SJSA1 (cell line): ENCODE measurements at regions not wholly inside any gene's neighbourhood (a gene's known extent, or its start where the extent isn't known, plus 50 kb on each side); places are given as distances from the start of the nearest gene placed in this dataset.
"Not testable (repeated sequence)": the region's sequence is repeated elsewhere in the genome, so short reads cannot be mapped to it uniquely, and the experiment has no call there.

Source experiments
- DNase-seq, 2 experiments: peaks; one replicate each; pipeline ENCODE4 v3.0.0-alpha.2; 2015 to 2020; ENCODE audit warnings: low spot score in 2 of 2, low read depth in 1 of 2
- H3K27ac ChIP-seq: fragments of 250-450 bp; sonication (Bioruptor Pico); 2 replicates; pipeline ENCODE4 v1.5.1; 2020; ENCODE audit warnings: mild to moderate bottlenecking, moderate library complexity
- H3K27me3 ChIP-seq: fragments of 250-450 bp; sonication (Bioruptor Pico); replicated peaks from 2 replicates; pipeline ENCODE4 v1.5.1; 2020; ENCODE audit warnings: mild to moderate bottlenecking, moderate library complexity
- H3K36me3 ChIP-seq: fragments of 250-450 bp; sonication (Bioruptor Pico); 2 replicates; pipeline ENCODE4 v1.5.1; 2020; ENCODE audit warnings: mild to moderate bottlenecking
- H3K4me1 ChIP-seq: fragments of 250-450 bp; sonication (Bioruptor Pico); replicated peaks from 2 replicates; pipeline ENCODE4 v1.6.1; 2021; ENCODE audit warnings: mild to moderate bottlenecking
- H3K4me3 ChIP-seq: fragments of 250-450 bp; sonication (Bioruptor Pico); 2 replicates; pipeline ENCODE4 v1.5.1; 2020; ENCODE audit warnings: mild to moderate bottlenecking
- H3K9me3 ChIP-seq: fragments of 250-450 bp; sonication (Bioruptor Pico); replicated peaks from 2 replicates; pipeline ENCODE4 v1.5.1; 2020; ENCODE audit warnings: mild to moderate bottlenecking

DNA sequence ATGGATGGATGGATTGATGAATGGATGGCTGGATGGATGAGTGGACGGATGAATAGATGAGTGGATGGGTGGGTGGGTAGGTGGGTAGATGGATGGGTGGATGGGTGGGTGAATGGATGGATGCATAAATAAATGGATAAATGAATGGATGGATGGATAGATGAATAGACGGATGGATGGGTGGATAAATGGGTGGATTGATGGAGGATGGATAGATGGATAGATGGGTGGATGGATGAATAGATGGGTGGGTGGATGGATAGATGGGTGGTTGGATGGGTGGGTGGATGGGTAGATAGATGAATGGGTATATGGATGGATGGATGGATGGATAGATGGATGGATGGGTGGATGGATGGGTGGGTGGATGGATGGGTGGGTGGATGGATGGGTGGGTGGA, 84.9 kb upstream of the ZNF536 start:
- Histone ChIP-seq H3K4me1 (no peaks in the 10 kb centered on the region), H3K27me3 (no peaks in the 10 kb centered on the region), H3K36me3 (no peaks in the 10 kb centered on the region), H3K4me3 (no peak overlapping the region), H3K27ac (no peak overlapping the region), H3K9me3 (no peaks in the 10 kb centered on the region)
- DNase-seq = no peak

- H3K9me3 ChIP-seq = no peaks in the 10 kb centered on the region
- H3K27ac ChIP-seq = no peak overlapping the region
- no peaks in the 10 kb centered on the region for H3K4me1 ChIP-seq
- no peak for DNase-seq
- no peak overlapping the region for H3K4me3 ChIP-seq
- no peaks in the 10 kb centered on the region for H3K27me3 ChIP-seq
- no peaks in the 10 kb centered on the region for H3K36me3 ChIP-seq
Measured at GRCh38 chr19:30287973-30288372, 84.2 kb upstream of the ZNF536 start.

GRCh38 chr19:30288911-30289310, 83.3 kb upstream of the ZNF536 start:
- DNase-seq = no peak
- no peaks in the 10 kb centered on the region for H3K4me1 ChIP-seq
- H3K4me3 ChIP-seq = no peak overlapping the region
- no peaks in the 10 kb centered on the region for H3K27me3 ChIP-seq
- no peaks in the 10 kb centered on the region for H3K9me3 ChIP-seq
- no peak overlapping the region for H3K27ac ChIP-seq
- no peaks in the 10 kb centered on the region for H3K36me3 ChIP-seq

DNA sequence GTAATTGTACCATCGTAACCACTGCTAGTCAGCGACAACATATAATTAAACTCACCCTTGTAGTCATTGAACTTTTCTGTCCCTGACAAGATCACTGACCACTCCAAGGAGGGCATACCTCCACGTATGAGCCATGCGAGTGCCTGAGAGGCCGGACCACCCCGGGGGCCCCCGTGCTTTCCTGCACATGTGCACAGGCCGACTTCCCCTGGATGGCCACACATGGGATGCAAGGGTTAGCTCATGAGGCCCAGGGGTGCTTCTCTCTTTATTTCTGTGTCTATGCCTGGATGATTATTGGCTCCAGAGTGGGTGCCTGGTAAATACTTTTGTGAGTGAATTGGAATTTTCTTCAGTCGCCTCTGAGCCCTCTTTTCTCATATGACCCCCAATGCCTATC, 82.8 kb upstream of the ZNF536 start:
- DNase-seq = peak; percentile 25 to 57
- H3K4me1 ChIP-seq = no peaks in the 10 kb centered on the region
- H3K4me3 ChIP-seq = no peak overlapping the region
- no peak overlapping the region for H3K27ac ChIP-seq
- no peaks in the 10 kb centered on the region for H3K27me3 ChIP-seq
- no peaks in the 10 kb centered on the region for H3K9me3 ChIP-seq
- no peaks in the 10 kb centered on the region for H3K36me3 ChIP-seq

GRCh38 chr19:30290805-30291204, 81.4 kb upstream of the ZNF536 start:
- H3K36me3 ChIP-seq, DNase-seq, H3K4me1 ChIP-seq, H3K27me3 ChIP-seq, H3K9me3 ChIP-seq, H3K4me3 ChIP-seq, H3K27ac ChIP-seq: not testable (repeated sequence)

DNA sequence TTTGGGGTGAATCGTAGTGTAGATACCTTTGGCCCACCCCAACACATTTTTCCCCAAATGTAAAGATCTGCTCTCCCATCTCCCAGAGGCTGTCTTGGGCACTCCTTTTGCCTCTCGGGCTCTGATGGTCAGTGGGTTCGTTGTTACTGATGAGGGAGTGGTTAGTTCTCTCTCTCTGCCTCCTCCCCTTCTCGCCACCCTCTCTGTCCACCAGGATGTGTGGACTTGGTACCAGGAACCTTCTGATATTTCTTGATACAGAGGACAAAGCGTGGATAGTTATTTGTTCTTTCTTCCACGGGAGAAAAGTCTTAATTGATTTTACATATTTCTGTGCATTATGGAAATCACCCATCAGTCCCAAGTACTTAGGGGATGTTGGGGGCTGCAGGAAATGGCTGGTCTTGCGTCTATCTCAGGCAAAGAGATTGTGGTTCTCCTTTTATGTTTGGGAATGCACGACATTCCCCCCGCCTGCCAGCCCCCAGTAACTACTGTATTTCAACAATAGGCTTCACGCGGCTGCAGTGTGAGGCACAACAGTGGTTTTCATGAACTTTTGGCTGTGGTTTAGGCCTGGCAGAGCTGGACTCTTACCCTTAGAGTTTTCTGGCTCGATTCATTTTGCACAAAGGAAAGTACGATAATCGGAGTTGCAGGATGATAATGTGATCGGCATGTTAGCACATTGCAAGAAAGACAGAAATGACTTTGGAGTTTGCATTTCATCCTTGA, 79.0 kb upstream of the ZNF536 start:
- no peak overlapping the region for H3K4me3 ChIP-seq
- no peak for DNase-seq
- no peaks in the 10 kb centered on the region for H3K4me1 ChIP-seq
- no peak overlapping the region for H3K27ac ChIP-seq
- H3K9me3 ChIP-seq = no peaks in the 10 kb centered on the region
- no peaks in the 10 kb centered on the region for H3K36me3 ChIP-seq
- no peaks in the 10 kb centered on the region for H3K27me3 ChIP-seq

DNA sequence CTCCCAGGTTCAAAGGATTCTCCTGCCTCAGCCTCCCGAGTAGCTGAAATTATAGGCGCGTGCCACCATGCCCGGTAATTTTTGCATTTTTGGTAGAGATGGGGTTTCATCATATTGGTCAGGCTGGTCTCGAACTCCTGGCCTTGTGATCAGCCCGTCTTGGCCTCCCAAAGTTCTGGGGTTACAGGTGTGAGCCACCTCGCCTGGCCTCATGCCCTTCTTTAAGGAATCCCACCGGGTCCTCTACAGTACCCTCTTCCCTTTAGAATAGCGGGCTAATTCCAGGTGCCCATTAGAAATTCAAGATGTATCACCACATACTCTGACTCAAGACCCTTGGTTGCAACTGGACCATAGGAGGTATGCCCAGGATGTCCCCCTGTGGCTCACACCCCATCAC, 74.2 kb upstream of the ZNF536 start:
- Histone ChIP-seq H3K36me3 (no peaks in the 10 kb centered on the region), H3K4me3 (no peak overlapping the region), H3K4me1 (no peaks in the 10 kb centered on the region), H3K27me3 (no peaks in the 10 kb centered on the region), H3K9me3 (no peaks in the 10 kb centered on the region), H3K27ac (no peak overlapping the region)
- no peak for DNase-seq

DNA sequence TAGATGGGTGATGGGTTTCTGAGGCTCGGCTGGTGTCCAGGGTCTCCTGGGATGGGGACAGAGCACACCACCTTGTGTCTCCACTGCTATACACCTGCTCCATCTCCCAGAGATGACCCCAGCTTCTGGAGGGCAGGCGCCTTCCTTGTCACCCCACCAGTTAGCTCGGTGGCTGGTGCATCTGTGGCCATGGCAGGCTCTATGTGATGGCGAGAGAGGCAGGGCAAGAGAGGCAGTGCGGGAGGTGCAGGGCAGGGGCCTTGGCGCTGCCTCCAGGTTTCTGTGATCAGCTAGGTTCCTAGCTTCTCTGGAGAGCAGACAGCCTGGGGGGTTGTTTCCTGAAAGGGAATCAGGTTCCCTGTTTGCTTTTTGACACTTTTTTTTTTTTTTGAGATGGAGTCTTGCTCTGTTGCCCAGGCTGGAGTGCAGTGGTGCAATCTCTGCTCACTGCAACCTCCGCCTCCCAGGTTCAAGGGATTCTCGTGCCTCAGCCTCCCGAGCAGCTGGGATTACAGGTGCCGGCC, 69.0 kb upstream of the ZNF536 start:
- no peaks in the 10 kb centered on the region for H3K36me3 ChIP-seq
- H3K27me3 ChIP-seq = no peaks in the 10 kb centered on the region
- H3K9me3 ChIP-seq = no peaks in the 10 kb centered on the region
- H3K4me1 ChIP-seq = no peaks in the 10 kb centered on the region
- no peak overlapping the region for H3K27ac ChIP-seq
- no peak for DNase-seq
- H3K4me3 ChIP-seq = no peak overlapping the region

GRCh38 chr19:30304540-30304939, 67.6 kb upstream of the ZNF536 start:
- H3K9me3 ChIP-seq = no peaks in the 10 kb centered on the region
- no peak overlapping the region for H3K27ac ChIP-seq
- H3K36me3 ChIP-seq = no peaks in the 10 kb centered on the region

DNA sequence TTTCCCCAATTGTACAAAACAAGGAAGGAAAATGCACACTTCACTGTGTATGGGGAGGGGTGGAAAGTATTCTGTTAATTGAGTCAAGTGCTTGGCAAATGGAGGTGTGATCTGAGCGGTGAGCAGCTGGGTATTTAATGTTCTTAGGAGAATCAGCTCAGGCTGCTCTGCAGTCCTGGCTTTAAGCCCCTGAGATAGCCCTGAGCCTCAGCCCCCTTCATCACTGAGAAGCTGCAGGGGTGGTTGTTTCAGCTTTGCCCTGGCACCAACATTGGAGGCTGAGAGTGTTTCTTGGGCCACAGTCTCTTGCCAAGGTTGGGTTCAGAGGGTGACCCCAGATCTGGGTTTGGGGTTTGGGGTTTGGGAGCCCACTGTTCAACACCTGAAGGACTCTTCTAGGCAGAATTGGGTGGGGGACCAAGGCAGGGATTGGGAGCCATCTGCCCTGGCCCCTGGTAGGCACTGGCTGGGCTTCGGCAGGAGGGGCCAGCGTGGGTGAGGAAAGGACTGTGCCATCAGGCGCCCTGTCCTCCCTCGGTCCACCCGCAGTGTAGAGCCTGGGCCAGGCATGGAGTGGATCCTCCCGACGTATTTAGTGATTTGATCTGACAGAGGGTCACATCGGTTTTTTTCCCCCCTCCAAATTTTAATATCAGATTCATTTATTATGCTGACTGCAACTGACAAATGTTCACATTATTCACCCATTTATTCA, 66.7 kb upstream of the ZNF536 start:
- H3K4me3 ChIP-seq = no peak overlapping the region
- 0 out of 2 replicates have a peak, but pooled peaks cover 3% of the 10 kb centered on the region for H3K27me3 ChIP-seq
- H3K4me1 ChIP-seq = no peaks in the 10 kb centered on the region
- DNase-seq = no peak
- no peaks in the 10 kb centered on the region for H3K9me3 ChIP-seq
- no peak overlapping the region for H3K27ac ChIP-seq
- no peaks in the 10 kb centered on the region for H3K36me3 ChIP-seq

More at GRCh38 chr19:30304540-30304939, 67.6 kb upstream of the ZNF536 start:
- no peak for DNase-seq
- Histone ChIP-seq H3K4me3 (no peak overlapping the region), H3K4me1 (no peaks in the 10 kb centered on the region), H3K27me3 (no peaks in the 10 kb centered on the region)

- no peaks in the 10 kb centered on the region for H3K36me3 ChIP-seq
- no peak overlapping the region for H3K4me3 ChIP-seq
- 0 out of 2 replicates have a peak, but pooled peaks cover 3% of the 10 kb centered on the region for H3K27me3 ChIP-seq
- no peaks in the 10 kb centered on the region for H3K9me3 ChIP-seq
- H3K4me1 ChIP-seq = no peaks in the 10 kb centered on the region
- no peak for DNase-seq
- no peak overlapping the region for H3K27ac ChIP-seq
Measured at GRCh38 chr19:30307191-30307974, 64.8 kb upstream of the ZNF536 start.

DNA sequence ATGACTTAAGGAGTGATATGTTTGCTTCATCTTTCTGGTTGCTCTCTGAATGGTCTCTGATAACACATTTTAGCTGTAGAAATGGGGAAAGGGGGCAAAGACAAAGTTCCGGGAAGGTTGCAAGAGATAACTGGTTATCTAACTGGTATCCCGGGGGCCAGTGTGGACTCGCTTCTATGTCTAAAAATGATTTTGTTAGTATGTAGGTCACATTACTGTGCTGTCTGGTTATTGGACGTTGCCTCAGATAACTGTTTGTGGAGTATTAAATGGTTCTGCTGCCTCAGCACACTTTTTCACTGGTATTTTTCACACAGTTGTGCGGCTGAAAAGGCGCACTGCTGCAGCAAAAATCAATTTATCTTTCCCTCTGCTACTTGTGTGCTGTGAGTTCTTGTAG, 63.0 kb upstream of the ZNF536 start:
- H3K4me3 ChIP-seq = no peak overlapping the region
- no peak for DNase-seq
- H3K4me1 ChIP-seq = no peaks in the 10 kb centered on the region
- H3K9me3 ChIP-seq = no peaks in the 10 kb centered on the region
- no peak overlapping the region for H3K27ac ChIP-seq
- 0 out of 2 replicates have a peak, but pooled peaks cover 3% of the 10 kb centered on the region for H3K27me3 ChIP-seq
- H3K36me3 ChIP-seq = no peaks in the 10 kb centered on the region

DNA sequence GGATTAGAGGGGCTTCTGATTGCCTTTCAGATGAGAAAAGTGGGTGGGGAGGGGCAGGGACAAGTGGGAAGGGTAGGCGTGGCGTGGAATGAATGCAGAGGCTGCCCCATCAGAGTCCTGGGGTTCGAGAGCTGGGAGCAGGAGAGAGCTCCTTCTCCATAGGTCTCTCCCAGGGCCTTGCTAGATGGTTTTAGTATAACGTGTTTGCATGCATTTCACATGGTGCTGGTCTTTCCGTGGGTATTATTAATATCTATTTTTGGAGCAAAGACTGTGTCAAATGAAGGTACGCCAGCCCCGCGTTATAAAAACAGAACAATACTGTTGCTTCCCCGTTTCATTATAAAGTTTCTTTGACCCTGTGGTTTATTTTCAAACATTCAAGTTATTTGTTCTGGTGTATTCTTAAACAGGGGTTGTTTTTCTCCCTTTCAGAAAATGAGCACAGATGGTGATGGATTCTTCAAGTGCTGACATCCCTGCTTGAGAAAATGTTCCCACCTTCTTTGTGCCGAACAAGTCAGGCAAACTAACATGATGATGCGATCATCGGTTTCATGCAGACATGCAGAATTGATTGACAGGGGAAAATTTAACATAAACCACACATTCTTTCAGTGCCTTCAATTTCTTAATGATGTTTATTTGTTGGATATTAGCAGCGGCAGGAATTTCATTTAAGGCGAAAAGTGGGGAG, 62.1 kb upstream of the ZNF536 start:
- H3K27ac ChIP-seq = no peak overlapping the region
- no peaks in the 10 kb centered on the region for H3K36me3 ChIP-seq
- H3K4me3 ChIP-seq = no peak overlapping the region
- H3K4me1 ChIP-seq = no peaks in the 10 kb centered on the region
- DNase-seq = no peak
- H3K9me3 ChIP-seq = no peaks in the 10 kb centered on the region
- H3K27me3 ChIP-seq = 0 out of 2 replicates have a peak, but pooled peaks cover 3% of the 10 kb centered on the region
